TTC549 (cell line): ENCODE measurements at regions not wholly inside any gene's neighbourhood (a gene's known extent, or its start where the extent isn't known, plus 50 kb on each side); places are given as distances from the start of the nearest gene placed in this dataset.

Source experiments
- FAIRE-seq: peaks from 2 replicates; lab custom pipeline; 2012; peaks lifted over from hg19 to GRCh38; lab: Jason Lieb, UNC

- FAIRE-seq, result no peak
These were observed 546.9 kb downstream of the HACE1 start for GRCh38 chr6:104312851-104313250.

GRCh38 chr6:104306211-104306610 is 553.5 kb downstream of the HACE1 start:
- no peak for FAIRE-seq

- no peak for FAIRE-seq
These were observed 554.5 kb downstream of the HACE1 start for GRCh38 chr6:104305206-104305605.

GRCh38 chr6:104301951-104302350 is 557.8 kb downstream of the HACE1 start:
- no peak for FAIRE-seq

GRCh38 chr6:104286641-104287040 is 573.1 kb downstream of the HACE1 start:
- FAIRE-seq, result no peak

- no peak for FAIRE-seq
These were observed 574.8 kb downstream of the HACE1 start for GRCh38 chr6:104284872-104285271.

GRCh38 chr6:104282581-104282980 is 577.1 kb downstream of the HACE1 start:
- no peak for FAIRE-seq

GRCh38 chr6:104281370-104281769 is 578.3 kb downstream of the HACE1 start:
- FAIRE-seq, result no peak

- FAIRE-seq, result no peak
These were observed 591.3 kb downstream of the HACE1 start for GRCh38 chr6:104268389-104268788.

- no peak for FAIRE-seq
These were observed 592.8 kb downstream of the HACE1 start for GRCh38 chr6:104266922-104267321.

GRCh38 chr6:104256646-104257045 is 603.1 kb downstream of the HACE1 start:
- no peak for FAIRE-seq

GRCh38 chr6:104253236-104253635 is 606.5 kb downstream of the HACE1 start:
- FAIRE-seq, result no peak

- no peak for FAIRE-seq
These were observed 607.4 kb downstream of the HACE1 start for GRCh38 chr6:104252276-104252675.

- FAIRE-seq, result no peak
These were observed 608.1 kb downstream of the HACE1 start for GRCh38 chr6:104251651-104252050.

GRCh38 chr6:104240865-104241264 is 618.9 kb downstream of the HACE1 start:
- FAIRE-seq, result no peak

- FAIRE-seq, result no peak
These were observed 619.7 kb downstream of the HACE1 start for GRCh38 chr6:104239971-104240370.

GRCh38 chr6:104229057-104229456 is 630.7 kb downstream of the HACE1 start:
- no peak for FAIRE-seq

GRCh38 chr6:104227508-104227907 is 632.2 kb downstream of the HACE1 start:
- no peak for FAIRE-seq

- no peak for FAIRE-seq
These were observed 632.8 kb downstream of the HACE1 start for GRCh38 chr6:104226790-104227446.

GRCh38 chr6:104218116-104218515 is 641.6 kb downstream of the HACE1 start:
- FAIRE-seq, result no peak

- no peak for FAIRE-seq
These were observed 644.8 kb downstream of the HACE1 start for GRCh38 chr6:104214901-104215300.

- no peak for FAIRE-seq
These were observed 646.6 kb downstream of the HACE1 start for GRCh38 chr6:104212977-104213668.

- no peak for FAIRE-seq
These were observed 652.1 kb downstream of the HACE1 start for GRCh38 chr6:104207635-104208034.

GRCh38 chr6:104201557-104201956 is 658.2 kb downstream of the HACE1 start:
- no peak for FAIRE-seq
